MCF 10A (cell line): ENCODE measurements at regions not wholly inside any gene's neighbourhood (a gene's known extent, or its start where the extent isn't known, plus 50 kb on each side); places are given as distances from the start of the nearest gene placed in this dataset.

Experiments
- BruUV-seq: library from RNA; stranded (reverse); fragments of 400-500 nt; replicated peaks from 2 replicates; lab custom pipeline; 2021; lab: Mats Ljungman, UMichigan
- CTCF ChIA-PET: fragments of 300-600 bp; sonication (Branson Sonifier 250); formaldehyde crosslinking; extraction: SDS; loops from one replicate; lab custom pipeline; 2021; ENCODE audit warnings: antibody characterized with exemption, inconsistent platforms; lab: Yijun Ruan, JAX
- POLR2A ChIA-PET: fragments of 300-600, 350-650 bp; sonication (Branson Sonifier 250); formaldehyde crosslinking; extraction: SDS; loops from one replicate; lab custom pipeline; 2020; ENCODE audit warnings: antibody characterized with exemption, inconsistent platforms; lab: Yijun Ruan, JAX
- DNase-seq: peaks from one replicate; pipeline ENCODE4 v3.0.0-alpha.2; 2018; ENCODE audit not compliant: unreplicated experiment
- H3K27ac Mint-ChIP-seq: one replicate; pipeline ENCODE4 v1.8.0; 2022; ENCODE audit warnings: mild to moderate bottlenecking, low read depth, mixed read lengths; ENCODE audit not compliant: unreplicated experiment
- H3K27me3 Mint-ChIP-seq: one replicate; pipeline ENCODE4 v1.8.0; 2022; ENCODE audit warnings: mixed read lengths; ENCODE audit not compliant: insufficient read depth, unreplicated experiment
- H3K36me3 Mint-ChIP-seq: one replicate; pipeline ENCODE4 v1.8.0; 2022; ENCODE audit warnings: mild to moderate bottlenecking, moderate library complexity, mixed read lengths; ENCODE audit not compliant: insufficient read depth, unreplicated experiment
- H3K4me1 Mint-ChIP-seq: one replicate; pipeline ENCODE4 v1.8.0; 2022; ENCODE audit warnings: mixed read lengths; ENCODE audit not compliant: insufficient read depth, unreplicated experiment
- H3K4me3 Mint-ChIP-seq: one replicate; pipeline ENCODE4 v1.8.0; 2022; ENCODE audit warnings: mild to moderate bottlenecking, moderate library complexity, mixed read lengths; ENCODE audit not compliant: unreplicated experiment
- H3K9me3 Mint-ChIP-seq: one replicate; pipeline ENCODE4 v1.8.0; 2022; ENCODE audit warnings: mixed read lengths; ENCODE audit not compliant: unreplicated experiment
- intact Hi-C: fragments of 100-400 bp; cut with micrococcal nuclease; formaldehyde crosslinking; loops from 2 replicates; pipeline ENCODE4 v1.14.1; 2022
- TF ChIP-seq, protein P1 (sequence below): fragments of 200-600 bp; IDR thresholded peaks from one replicate; pipeline ENCODE4 v1.8.0; 2022; ENCODE audit warnings: antibody characterized with exemption, mild to moderate bottlenecking; ENCODE audit not compliant: unreplicated experiment

DNA sequence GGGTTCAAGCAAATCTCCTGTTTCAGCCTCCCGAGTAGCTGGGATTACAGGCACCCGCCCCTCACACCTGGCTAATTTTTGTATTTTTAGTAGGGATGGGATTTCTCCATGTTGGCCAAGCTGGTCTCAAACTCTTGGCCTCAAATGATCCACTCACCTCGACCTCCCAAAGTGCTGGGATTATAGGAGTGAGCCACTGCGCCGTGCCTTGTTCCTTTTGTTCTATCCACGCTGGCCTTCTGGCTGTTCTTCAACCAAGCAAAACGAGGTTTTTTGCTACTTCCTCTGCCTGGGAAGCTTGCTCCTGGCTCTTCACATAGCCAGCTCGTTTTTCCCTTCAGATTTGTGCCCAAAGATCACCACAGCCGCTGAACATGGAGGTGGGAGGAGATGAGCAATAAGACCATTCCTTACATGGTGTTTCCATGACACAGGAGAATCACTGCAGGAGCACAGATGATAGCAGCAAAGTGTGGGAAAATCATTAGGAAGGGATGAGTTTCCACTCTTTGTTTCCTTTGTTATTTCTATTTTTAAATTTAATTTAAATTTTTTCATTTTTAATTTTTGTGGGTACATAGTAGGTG, 201.0 kb upstream of the ZNF217 start:
- H3K36me3 Mint-ChIP-seq: peaks cover 6% of the 10 kb centered on the region
- no peak overlapping the region for H3K4me3 Mint-ChIP-seq
- TF ChIP-seq, protein P1, sequence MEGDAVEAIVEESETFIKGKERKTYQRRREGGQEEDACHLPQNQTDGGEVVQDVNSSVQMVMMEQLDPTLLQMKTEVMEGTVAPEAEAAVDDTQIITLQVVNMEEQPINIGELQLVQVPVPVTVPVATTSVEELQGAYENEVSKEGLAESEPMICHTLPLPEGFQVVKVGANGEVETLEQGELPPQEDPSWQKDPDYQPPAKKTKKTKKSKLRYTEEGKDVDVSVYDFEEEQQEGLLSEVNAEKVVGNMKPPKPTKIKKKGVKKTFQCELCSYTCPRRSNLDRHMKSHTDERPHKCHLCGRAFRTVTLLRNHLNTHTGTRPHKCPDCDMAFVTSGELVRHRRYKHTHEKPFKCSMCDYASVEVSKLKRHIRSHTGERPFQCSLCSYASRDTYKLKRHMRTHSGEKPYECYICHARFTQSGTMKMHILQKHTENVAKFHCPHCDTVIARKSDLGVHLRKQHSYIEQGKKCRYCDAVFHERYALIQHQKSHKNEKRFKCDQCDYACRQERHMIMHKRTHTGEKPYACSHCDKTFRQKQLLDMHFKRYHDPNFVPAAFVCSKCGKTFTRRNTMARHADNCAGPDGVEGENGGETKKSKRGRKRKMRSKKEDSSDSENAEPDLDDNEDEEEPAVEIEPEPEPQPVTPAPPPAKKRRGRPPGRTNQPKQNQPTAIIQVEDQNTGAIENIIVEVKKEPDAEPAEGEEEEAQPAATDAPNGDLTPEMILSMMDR: no peak
- H3K9me3 Mint-ChIP-seq: no peaks in the 10 kb centered on the region
- no peaks in the 10 kb centered on the region for H3K27me3 Mint-ChIP-seq
- no peak overlapping the region for H3K27ac Mint-ChIP-seq
- DNase-seq: no peak
- CTCF ChIA-PET: interaction anchor here (0.6 to 1.1 kb wide), 4 partner anchors 14 to 195 kb away, joined by 3 to 4 read pairs (median 3); no protein-coding TSS in a partner anchor
- BruUV-seq: no TSS peak
- POLR2A ChIA-PET: interaction anchor here (0.5 to 3.6 kb wide), 8 partner anchors 11 to 198 kb away, joined by 3 to 20 read pairs (median 6); no protein-coding TSS in a partner anchor
- intact Hi-C loops: no loop called here
- peaks cover 14% of the 10 kb centered on the region for H3K4me1 Mint-ChIP-seq

- POLR2A ChIA-PET: interaction anchor here (0.5 to 3.6 kb wide), 13 partner anchors 9 to 888 kb away, joined by 3 to 20 read pairs (median 4); no protein-coding TSS in a partner anchor
- peaks cover 19% of the 10 kb centered on the region for H3K4me1 Mint-ChIP-seq
Observed at GRCh38 chr20:53793783-53794383, 200.2 kb upstream of the ZNF217 start.

GRCh38 chr20:53792946-53793536, 199.4 kb upstream of the ZNF217 start:
- Mint-ChIP-seq H3K36me3 (peaks cover 5% of the 10 kb centered on the region), H3K9me3 (no peaks in the 10 kb centered on the region), H3K4me3 (no peak overlapping the region), H3K27ac (peak overlapping the region; percentile 85), H3K27me3 (no peaks in the 10 kb centered on the region), H3K4me1 (peaks cover 19% of the 10 kb centered on the region)
- ChIA-PET CTCF (interaction anchor here (0.6 to 1.4 kb wide), 5 partner anchors 15 to 856 kb away, joined by 3 to 6 read pairs (median 3); no protein-coding TSS in a partner anchor), POLR2A (interaction anchor here (0.8 to 3.6 kb wide), 7 partner anchors 10 to 183 kb away, joined by 3 to 20 read pairs (median 7); no protein-coding TSS in a partner anchor)
- BruUV-seq: no TSS peak
- intact Hi-C loops: no loop called here
- TF ChIP-seq, protein P1: no peak
- DNase-seq: no peak

More at GRCh38 chr20:53793783-53794383, 200.2 kb upstream of the ZNF217 start:
- H3K27ac Mint-ChIP-seq: peak overlapping the region; percentile 85
- intact Hi-C loops: no loop called here
- no peak for DNase-seq
- H3K9me3 Mint-ChIP-seq: no peaks in the 10 kb centered on the region
- H3K36me3 Mint-ChIP-seq: peaks cover 6% of the 10 kb centered on the region
- TF ChIP-seq, protein P1: no peak
- CTCF ChIA-PET: interaction anchor here (0.6 to 1.4 kb wide), 6 partner anchors 15 to 1116 kb away, joined by 3 to 6 read pairs (median 3); no protein-coding TSS in a partner anchor
- H3K4me3 Mint-ChIP-seq: no peak overlapping the region
- no TSS peak for BruUV-seq
- no peaks in the 10 kb centered on the region for H3K27me3 Mint-ChIP-seq
